SJCRH30 (cell line): ENCODE measurements at regions not wholly inside any gene's neighbourhood (a gene's known extent, or its start where the extent isn't known, plus 50 kb on each side); places are given as distances from the start of the nearest gene placed in this dataset.
"Not testable (repeated sequence)": the region's sequence is repeated elsewhere in the genome, so short reads cannot be mapped to it uniquely, and the experiment has no call there.

ENCODE experiments used
- DNase-seq, 2 experiments: peaks; one replicate each; pipeline ENCODE4 v3.0.0-alpha.2; 2015 to 2020
- H3K27ac ChIP-seq: fragments of 250-450 bp; sonication (Bioruptor Pico); 2 replicates; pipeline ENCODE4 v1.5.1; 2020; ENCODE audit warnings: mild to moderate bottlenecking, moderate library complexity
- H3K27me3 ChIP-seq: fragments of 250-450 bp; sonication (Bioruptor Pico); 2 replicates; pipeline ENCODE4 v1.5.1; 2020; ENCODE audit warnings: mild to moderate bottlenecking, moderate library complexity
- H3K36me3 ChIP-seq: fragments of 250-450 bp; sonication (Bioruptor Pico); 2 replicates; pipeline ENCODE4 v1.5.1; 2020; ENCODE audit warnings: mild to moderate bottlenecking, moderate library complexity
- H3K4me1 ChIP-seq: fragments of 250-450 bp; sonication (Bioruptor Pico); 2 replicates; pipeline ENCODE4 v1.5.1; 2020; ENCODE audit warnings: mild to moderate bottlenecking, moderate library complexity
- H3K4me3 ChIP-seq: fragments of 250-450 bp; sonication (Bioruptor Pico); 2 replicates; pipeline ENCODE4 v1.5.1; 2020; ENCODE audit warnings: mild to moderate bottlenecking, moderate library complexity
- H3K9me3 ChIP-seq: fragments of 250-450 bp; sonication (Bioruptor Pico); replicated peaks from 2 replicates; pipeline ENCODE4 v1.5.1; 2020; ENCODE audit warnings: mild to moderate bottlenecking, moderate library complexity

GRCh38 chr14:42533476-42533875 is 926.8 kb downstream of the LRFN5 start:
- Histone ChIP-seq H3K27ac (no peak overlapping the region), H3K9me3 (no peaks in the 10 kb centered on the region), H3K27me3 (no peaks in the 10 kb centered on the region), H3K36me3 (no peaks in the 10 kb centered on the region), H3K4me3 (no peak overlapping the region), H3K4me1 (no peaks in the 10 kb centered on the region)
- no peak for DNase-seq

- H3K9me3 ChIP-seq, result no peaks in the 10 kb centered on the region
- no peaks in the 10 kb centered on the region for H3K4me1 ChIP-seq
- H3K36me3 ChIP-seq, result no peaks in the 10 kb centered on the region
- no peak overlapping the region for H3K4me3 ChIP-seq
- no peak overlapping the region for H3K27ac ChIP-seq
- H3K27me3 ChIP-seq, result no peaks in the 10 kb centered on the region
- DNase-seq, result no peak
These were observed 925.5 kb downstream of the LRFN5 start for GRCh38 chr14:42532194-42532593.

GRCh38 chr14:42527141-42527540 is 920.5 kb downstream of the LRFN5 start:
- Histone ChIP-seq H3K4me1 (peaks cover 3% of the 10 kb centered on the region; the same call in 1 of the 2 replicates), H3K9me3 (no peaks in the 10 kb centered on the region), H3K36me3 (no peaks in the 10 kb centered on the region), H3K27ac (no peak overlapping the region), H3K27me3 (no peaks in the 10 kb centered on the region), H3K4me3 (no peak overlapping the region)
- DNase-seq, result no peak

GRCh38 chr14:42523666-42524065 is 917.0 kb downstream of the LRFN5 start:
- H3K4me1 ChIP-seq, result peaks cover 3% of the 10 kb centered on the region; the same call in 1 of the 2 replicates
- H3K9me3 ChIP-seq, result no peaks in the 10 kb centered on the region
- no peaks in the 10 kb centered on the region for H3K36me3 ChIP-seq
- H3K27me3 ChIP-seq, result no peaks in the 10 kb centered on the region
- DNase-seq, result peak; percentile 11 to 46
- H3K4me3 ChIP-seq, result no peak overlapping the region
- peak overlapping the region; percentile 7; the same call in 1 of the 2 replicates for H3K27ac ChIP-seq

- H3K27ac ChIP-seq, result no peak overlapping the region
- H3K4me1 ChIP-seq, result peaks cover 3% of the 10 kb centered on the region; the same call in 1 of the 2 replicates
- no peaks in the 10 kb centered on the region for H3K27me3 ChIP-seq
- no peak overlapping the region for H3K4me3 ChIP-seq
- peak; percentile 51 to 65 for DNase-seq
- no peaks in the 10 kb centered on the region for H3K36me3 ChIP-seq
- H3K9me3 ChIP-seq, result no peaks in the 10 kb centered on the region
These were observed 911.3 kb downstream of the LRFN5 start for GRCh38 chr14:42517806-42518500.

- H3K4me1 ChIP-seq, result peaks cover 3% of the 10 kb centered on the region; the same call in 1 of the 2 replicates
- no peak overlapping the region for H3K4me3 ChIP-seq
- DNase-seq, result no peak
- no peaks in the 10 kb centered on the region for H3K9me3 ChIP-seq
- no peaks in the 10 kb centered on the region for H3K27me3 ChIP-seq
- no peaks in the 10 kb centered on the region for H3K36me3 ChIP-seq
- H3K27ac ChIP-seq, result no peak overlapping the region
These were observed 907.2 kb downstream of the LRFN5 start for GRCh38 chr14:42513837-42514236.

GRCh38 chr14:42510071-42510470 is 903.4 kb downstream of the LRFN5 start:
- Histone ChIP-seq H3K27ac (no peak overlapping the region), H3K9me3 (no peaks in the 10 kb centered on the region), H3K36me3 (no peaks in the 10 kb centered on the region), H3K27me3 (no peaks in the 10 kb centered on the region), H3K4me1 (no peaks in the 10 kb centered on the region), H3K4me3 (no peak overlapping the region)
- DNase-seq, result no peak

- H3K27ac ChIP-seq, result no peak overlapping the region
These were observed 901.7 kb downstream of the LRFN5 start for GRCh38 chr14:42508209-42508946.

GRCh38 chr14:42504433-42504832 is 897.8 kb downstream of the LRFN5 start:
- H3K4me3 ChIP-seq, result no peak overlapping the region
- no peaks in the 10 kb centered on the region for H3K36me3 ChIP-seq
- no peaks in the 10 kb centered on the region for H3K27me3 ChIP-seq
- no peaks in the 10 kb centered on the region for H3K9me3 ChIP-seq
- H3K27ac ChIP-seq, result no peak overlapping the region
- no peaks in the 10 kb centered on the region for H3K4me1 ChIP-seq
- DNase-seq, result no peak

More at GRCh38 chr14:42508209-42508946, 901.7 kb downstream of the LRFN5 start:
- Histone ChIP-seq H3K9me3 (no peaks in the 10 kb centered on the region), H3K27me3 (no peaks in the 10 kb centered on the region), H3K4me3 (no peak overlapping the region), H3K4me1 (no peaks in the 10 kb centered on the region), H3K36me3 (no peaks in the 10 kb centered on the region)
- no peak for DNase-seq

- H3K27ac ChIP-seq, result no peak overlapping the region
- H3K36me3 ChIP-seq, result no peaks in the 10 kb centered on the region
- DNase-seq, result no peak
- no peaks in the 10 kb centered on the region for H3K9me3 ChIP-seq
- H3K27me3 ChIP-seq, result no peaks in the 10 kb centered on the region
- H3K4me3 ChIP-seq, result no peak overlapping the region
- H3K4me1 ChIP-seq, result no peaks in the 10 kb centered on the region
These were observed 892.5 kb downstream of the LRFN5 start for GRCh38 chr14:42499137-42499536.

GRCh38 chr14:42490536-42490935 is 883.9 kb downstream of the LRFN5 start:
- no peaks in the 10 kb centered on the region for H3K9me3 ChIP-seq
- H3K4me3 ChIP-seq, result no peak overlapping the region
- H3K27me3 ChIP-seq, result no peaks in the 10 kb centered on the region
- H3K4me1 ChIP-seq, result no peaks in the 10 kb centered on the region
- no peak overlapping the region for H3K27ac ChIP-seq
- DNase-seq, result no peak
- H3K36me3 ChIP-seq, result no peaks in the 10 kb centered on the region

- H3K27me3 ChIP-seq, result no peaks in the 10 kb centered on the region
- DNase-seq, result no peak
These were observed 882.3 kb downstream of the LRFN5 start for GRCh38 chr14:42488965-42489364.

GRCh38 chr14:42482345-42482971 is 875.8 kb downstream of the LRFN5 start:
- H3K4me3 ChIP-seq, H3K9me3 ChIP-seq, H3K4me1 ChIP-seq, H3K27ac ChIP-seq, DNase-seq, H3K27me3 ChIP-seq, H3K36me3 ChIP-seq: not testable (repeated sequence)

More at GRCh38 chr14:42488965-42489364, 882.3 kb downstream of the LRFN5 start:
- H3K27ac ChIP-seq, result no peak overlapping the region
- no peaks in the 10 kb centered on the region for H3K36me3 ChIP-seq
- no peak overlapping the region for H3K4me3 ChIP-seq
- no peaks in the 10 kb centered on the region for H3K9me3 ChIP-seq
- H3K4me1 ChIP-seq, result no peaks in the 10 kb centered on the region

GRCh38 chr14:42481714-42482113 is 875.0 kb downstream of the LRFN5 start:
- not testable (repeated sequence) for H3K4me1 ChIP-seq, DNase-seq, H3K27ac ChIP-seq, H3K27me3 ChIP-seq, H3K9me3 ChIP-seq, H3K36me3 ChIP-seq, H3K4me3 ChIP-seq

- Histone ChIP-seq H3K4me3 (no peak overlapping the region), H3K9me3 (no peaks in the 10 kb centered on the region), H3K4me1 (no peaks in the 10 kb centered on the region), H3K36me3 (no peaks in the 10 kb centered on the region), H3K27ac (no peak overlapping the region), H3K27me3 (no peaks in the 10 kb centered on the region)
- no peak for DNase-seq
These were observed 873.6 kb downstream of the LRFN5 start for GRCh38 chr14:42480255-42480654.
